HL-60 (cell line): ENCODE measurements at regions not wholly inside any gene's neighbourhood (a gene's known extent, or its start where the extent isn't known, plus 50 kb on each side); places are given as distances from the start of the nearest gene placed in this dataset.

Experiments used
- CTCF ChIP-seq: IDR thresholded peaks from one replicate; pipeline ENCODE4 v1.5.1; 2011; ENCODE audit warnings: low read length, control low read depth, inconsistent platforms; ENCODE audit not compliant: insufficient read depth
- REST ChIP-seq: IDR thresholded peaks from 2 replicates; pipeline ENCODE4 v1.6.1; 2012; ENCODE audit warnings: low read depth; ENCODE audit not compliant: insufficient replicate concordance

- TF ChIP-seq REST (no peak), CTCF (no peak)
Observed at GRCh38 chrX:17987783-17988182, 126.7 kb upstream of the RAI2 start.
